Endothelial cell of umbilical vein (primary cell): ENCODE measurements at regions not wholly inside any gene's neighbourhood (a gene's known extent, or its start where the extent isn't known, plus 50 kb on each side); places are given as distances from the start of the nearest gene placed in this dataset.

Experiments used
- BruUV-seq: library from RNA; stranded (reverse); fragments of 400-500 nt; replicated peaks from 2 replicates; lab custom pipeline; 2021; lab: Mats Ljungman, UMichigan
- CTCF ChIA-PET: fragments of 300-600, 350-600 bp; sonication (Branson Sonifier 250); formaldehyde crosslinking; loops from one replicate; lab custom pipeline; 2021; ENCODE audit warnings: antibody characterized with exemption, inconsistent platforms; lab: Charles Lee
- POLR2A ChIA-PET: fragments of 300-600, 350-600 bp; sonication (Branson Sonifier 250); formaldehyde crosslinking; loops from one replicate; lab custom pipeline; 2021; ENCODE audit warnings: antibody characterized with exemption, inconsistent platforms; lab: Charles Lee
- DNase-seq: peaks from one replicate; pipeline ENCODE4 v3.0.0-alpha.2; 2011; ENCODE audit warnings: low read depth, low spot score
- FAIRE-seq: peaks from 2 replicates; lab custom pipeline; 2011; peaks lifted over from hg19 to GRCh38; lab: Jason Lieb, UNC
- H2AFZ ChIP-seq: 2 replicates; pipeline ENCODE4 v1.6.0; 2012; ENCODE audit warnings: low read depth, low read length, control low read depth, inconsistent platforms
- H3K27ac ChIP-seq: 2 replicates; pipeline ENCODE4 v1.5.1; 2011; ENCODE audit warnings: low read depth, mild to moderate bottlenecking, control low read depth, low read length, moderate library complexity; ENCODE audit not compliant: insufficient read depth
- H3K27me3 ChIP-seq, 2 experiments: 2 replicates each; pipeline versions ENCODE4 v1.6.0 to v1.6.1; 2011; ENCODE audit warnings: low read length in 2 of 2, mixed read lengths in 1 of 2; ENCODE audit not compliant: control insufficient read depth in 2 of 2, insufficient read depth in 2 of 2
- H3K36me3 ChIP-seq, 2 experiments: 2 replicates in 1 of 2; 3 replicates in 1 of 2; pipeline ENCODE4 v1.5.1; 2011; ENCODE audit warnings: low read length in 2 of 2, mild to moderate bottlenecking in 1 of 2, moderate library complexity in 1 of 2; ENCODE audit not compliant: control insufficient read depth in 2 of 2, insufficient read depth in 2 of 2; ENCODE audit errors: extremely low read depth in 1 of 2
- H3K4me1 ChIP-seq: 3 replicates; pipeline ENCODE4 v1.5.1; 2011; ENCODE audit warnings: mild to moderate bottlenecking, low read length; ENCODE audit not compliant: control insufficient read depth, insufficient read depth; ENCODE audit errors: extremely low read depth
- H3K4me2 ChIP-seq: 2 replicates; pipeline ENCODE4 v1.6.1; 2011; ENCODE audit warnings: low read length, control low read depth, mixed read lengths; ENCODE audit not compliant: insufficient read depth
- H3K4me3 ChIP-seq, 3 experiments: fragments of 200-600 bp in 1 of 3; sonication (generic), shearing (Covaris generic) in 1 of 3; replicated peaks in 1 of 3; 2 replicates each; pipeline ENCODE4 v1.5.1; 2011 to 2016; ENCODE audit warnings: control low read depth in 3 of 3, low read length in 3 of 3, mild to moderate bottlenecking in 2 of 3, inconsistent platforms in 1 of 3, low read depth in 1 of 3, moderate library complexity in 1 of 3; ENCODE audit not compliant: insufficient read depth in 1 of 3
- H3K79me2 ChIP-seq: 2 replicates; pipeline ENCODE4 v1.6.0; 2012; ENCODE audit warnings: low read length, inconsistent platforms; ENCODE audit not compliant: control insufficient read depth, insufficient read depth
- H3K9ac ChIP-seq: replicated peaks from 2 replicates; pipeline ENCODE3; 2011; ENCODE audit warnings: low read length, control low read depth; ENCODE audit not compliant: insufficient read depth; ENCODE audit errors: extremely low read depth
- H3K9me1 ChIP-seq: replicated peaks from 3 replicates; pipeline ENCODE4 v1.6.0; 2011; ENCODE audit warnings: mild to moderate bottlenecking, low read length; ENCODE audit not compliant: control insufficient read depth, insufficient read depth; ENCODE audit errors: extremely low read depth
- H3K9me3 ChIP-seq: replicated peaks from 2 replicates; pipeline ENCODE4 v1.5.1; 2012; ENCODE audit warnings: low read length, inconsistent platforms; ENCODE audit not compliant: control insufficient read depth, insufficient read depth
- H4K20me1 ChIP-seq: replicated peaks from 2 replicates; pipeline ENCODE3; 2011; ENCODE audit warnings: mild to moderate bottlenecking, low read length; ENCODE audit not compliant: control insufficient read depth, insufficient read depth; ENCODE audit errors: extremely low read depth
- CTCF ChIP-seq, 2 donors: IDR thresholded peaks; 1 replicate in 1 of 2; 2 replicates in 1 of 2; pipeline ENCODE4 v1.5.1; 2011; ENCODE audit warnings: low read length in 2 of 2, mild to moderate bottlenecking in 2 of 2, moderate library complexity in 2 of 2, control low read depth in 1 of 2, inconsistent platforms in 1 of 2, low read depth in 1 of 2; ENCODE audit not compliant: insufficient read depth in 1 of 2; ENCODE audit errors: extremely low read depth in 1 of 2
- EZH2 ChIP-seq: IDR thresholded peaks from 2 replicates; pipeline ENCODE4 v1.6.1; 2012; ENCODE audit warnings: borderline replicate concordance, low read depth, mild to moderate bottlenecking, moderate library complexity, low read length, inconsistent platforms; ENCODE audit not compliant: severe bottlenecking
- FOS ChIP-seq: IDR thresholded peaks from 2 replicates; pipeline ENCODE4 v1.6.1; 2011; ENCODE audit warnings: mild to moderate bottlenecking, low read length, moderate library complexity, borderline replicate concordance; ENCODE audit not compliant: insufficient read depth
- GATA2 ChIP-seq: IDR thresholded peaks from 2 replicates; pipeline ENCODE4 v1.7.0; 2011; ENCODE audit warnings: low read depth, mild to moderate bottlenecking, moderate library complexity, mixed read lengths, low read length; ENCODE audit not compliant: insufficient read length, insufficient read depth
- JUN ChIP-seq: IDR thresholded peaks from 2 replicates; pipeline ENCODE4 v1.6.1; 2011; ENCODE audit warnings: borderline replicate concordance, low read depth; ENCODE audit not compliant: insufficient read length, insufficient read depth
- MAX ChIP-seq: IDR thresholded peaks from 2 replicates; pipeline ENCODE4 v1.6.1; 2011; ENCODE audit not compliant: insufficient read depth, insufficient read length
- MYC ChIP-seq: IDR thresholded peaks from one replicate; pipeline ENCODE4 v1.6.1; 2011; ENCODE audit warnings: mild to moderate bottlenecking, low read depth, low read length
- POLR2A ChIP-seq: IDR thresholded peaks from 2 replicates; pipeline ENCODE4 v1.6.1; 2012; ENCODE audit warnings: low read depth, mild to moderate bottlenecking, control low read depth, low read length
- POLR2AphosphoS5 ChIP-seq: IDR thresholded peaks from 2 replicates; pipeline ENCODE4 v1.6.1; 2012; ENCODE audit warnings: low read depth, mild to moderate bottlenecking, control low read depth, low read length, moderate library complexity; ENCODE audit not compliant: insufficient read depth
- dilution Hi-C: fragments of 300-500 bp; cut with MboI; formaldehyde crosslinking; loops from one replicate; pipeline ENCODE4 v1.15.0; 2019; ENCODE audit warnings: low sequenced_read_pairs; ENCODE audit not compliant: extremely low pct_ligation_motif_present
- intact Hi-C: fragments of 100-400 bp; cut with micrococcal nuclease; formaldehyde crosslinking; loops from one replicate; pipeline ENCODE4 v1.10.0; 2022

- DNase-seq (no peak), FAIRE-seq (no peak)
- H3K4me2 ChIP-seq, result no peak overlapping the region
- no peak overlapping the region for H3K9ac ChIP-seq
- dilution Hi-C loops, result no loop called here
- CTCF ChIA-PET, result interaction anchor here (0.7 kb wide), 1 partner anchor 19 kb away, joined by 3 read pairs; no protein-coding TSS in a partner anchor
- no peaks in the 10 kb centered on the region for H3K9me3 ChIP-seq
- no peak for TF ChIP-seq FOS
- TF ChIP-seq POLR2AphosphoS5, result no peak
- no peak for TF ChIP-seq JUN
- TF ChIP-seq POLR2A, result no peak
- TF ChIP-seq GATA2, result no peak
- no peak for TF ChIP-seq CTCF (IDR thresholded peaks at IDR 0.05; ENCODE audit: extremely low read depth in 1 of 2, insufficient read depth in 1 of 2, low read depth in 1 of 2, low read length in 2 of 2)
- no peak for TF ChIP-seq MYC
- TF ChIP-seq EZH2, result no peak
- no peak for TF ChIP-seq MAX
- no peak overlapping the region for H3K27ac ChIP-seq
- no peaks in the 10 kb centered on the region for H3K9me1 ChIP-seq
- POLR2A ChIA-PET, result no interaction called here
- H3K4me3 ChIP-seq, result no peak overlapping the region
- no peak overlapping the region for H2AFZ ChIP-seq
- H3K36me3 ChIP-seq, result no peaks in the 10 kb centered on the region
- intact Hi-C loops, result no loop called here
- no TSS peak for BruUV-seq
- H3K4me1 ChIP-seq, result peaks cover 6% of the 10 kb centered on the region
- no peaks in the 10 kb centered on the region for H4K20me1 ChIP-seq
- H3K79me2 ChIP-seq, result no peaks in the 10 kb centered on the region
- no peaks in the 10 kb centered on the region for H3K27me3 ChIP-seq
Measured at GRCh38 chr7:91324663-91325062, 60.4 kb downstream of the FZD1 start.
